ENCODE measurements at regions not wholly inside any gene's neighbourhood (a gene's known extent, or its start where the extent isn't known, plus 50 kb on each side); places are given as distances from the start of the nearest gene placed in this dataset.

- ChIA-PET CTCF (no interaction called here), POLR2A (no interaction called here)
- no peak for DNase-seq (ENCODE audit: low spot score)
- Mint-ChIP-seq H3K27ac (no peak overlapping the region), H3K4me1 (peaks cover 36% of the 10 kb centered on the region), H3K27me3 (ENCODE audit: low read depth) (no peaks in the 10 kb centered on the region), H3K9me3 (peaks cover 9% of the 10 kb centered on the region), H3K4me3 (no peak overlapping the region), H3K36me3 (peaks cover 14% of the 10 kb centered on the region)
- ATAC-seq: no peak
- TF ChIP-seq NR3C1 (CRISPR knock-in tag; conservative IDR thresholded peaks at IDR 0.05; ENCODE audit: low read depth): no peak
- no peak for TF ChIP-seq ESRRA (CRISPR knock-in tag; IDR thresholded peaks at IDR 0.05; ENCODE audit: borderline replicate concordance)
- no peak for TF ChIP-seq ZMAT4 (CRISPR knock-in tag; IDR thresholded peaks at IDR 0.05)
- TF ChIP-seq SMAD3 (CRISPR knock-in tag; IDR thresholded peaks at IDR 0.05; ENCODE audit: borderline replicate concordance): no peak
- TF ChIP-seq MXD4 (CRISPR knock-in tag; IDR thresholded peaks at IDR 0.05; ENCODE audit: borderline replicate concordance): no peak
- no peak for TF ChIP-seq PRRX2 (CRISPR knock-in tag; IDR thresholded peaks at IDR 0.05)
- TF ChIP-seq CDX4 (CRISPR knock-in tag; IDR thresholded peaks at IDR 0.05; ENCODE audit: borderline replicate concordance): no peak
- TF ChIP-seq NFE2L1 (CRISPR knock-in tag; IDR thresholded peaks at IDR 0.05): no peak
- TF ChIP-seq NFYB (CRISPR knock-in tag; conservative IDR thresholded peaks at IDR 0.05; ENCODE audit: low read depth): no peak
- no peak for TF ChIP-seq ZNF671 (CRISPR knock-in tag; IDR thresholded peaks at IDR 0.05)
- TF ChIP-seq HMGA2 (CRISPR knock-in tag; IDR thresholded peaks at IDR 0.05): no peak
- no peak for TF ChIP-seq FOXP1 (CRISPR knock-in tag; IDR thresholded peaks at IDR 0.05; ENCODE audit: borderline replicate concordance)
- no peak for TF ChIP-seq ZBTB43 (CRISPR knock-in tag; IDR thresholded peaks at IDR 0.05)
- TF ChIP-seq SOX15 (CRISPR knock-in tag; IDR thresholded peaks at IDR 0.05): no peak
- TF ChIP-seq GABPB1 (CRISPR knock-in tag; IDR thresholded peaks at IDR 0.05): no peak
- TF ChIP-seq CBFB (CRISPR knock-in tag; IDR thresholded peaks at IDR 0.05; ENCODE audit: low read depth): no peak
Measured at GRCh38 chr3:23038471-23038870, 164.7 kb upstream of the UBE2E2 start.

GRCh38 chr3:23041918-23042696 lies 161.0 kb upstream of the UBE2E2 start:
- ChIA-PET CTCF (no interaction called here), POLR2A (no interaction called here)
- Mint-ChIP-seq H3K4me1 (peaks cover 24% of the 10 kb centered on the region), H3K36me3 (peaks cover 22% of the 10 kb centered on the region), H3K9me3 (peaks cover 28% of the 10 kb centered on the region), H3K27ac (no peak overlapping the region), H3K27me3 (ENCODE audit: low read depth) (peaks cover 3% of the 10 kb centered on the region; the same call in 1 of the 2 replicates), H3K4me3 (no peak overlapping the region)
- TF ChIP-seq USF1 (CRISPR knock-in tag; IDR thresholded peaks at IDR 0.05) (no peak), MAX (CRISPR knock-in tag; IDR thresholded peaks at IDR 0.05) (no peak)
- DNase-seq (ENCODE audit: low spot score): no peak
- no peak for ATAC-seq

- no peak for DNase-seq (ENCODE audit: low spot score)
- Mint-ChIP-seq H3K27ac (no peak overlapping the region), H3K9me3 (peaks cover 52% of the 10 kb centered on the region), H3K4me3 (no peak overlapping the region), H3K27me3 (ENCODE audit: low read depth) (peaks cover 3% of the 10 kb centered on the region; the same call in 1 of the 2 replicates), H3K36me3 (peaks cover 30% of the 10 kb centered on the region), H3K4me1 (peaks cover 9% of the 10 kb centered on the region)
- POLR2A ChIA-PET: no interaction called here
- CTCF ChIA-PET: no interaction called here
- ATAC-seq: no peak
- TF ChIP-seq HMGXB4 (CRISPR knock-in tag; IDR thresholded peaks at IDR 0.05) (no peak), ATF6 (CRISPR knock-in tag; IDR thresholded peaks at IDR 0.05) (no peak), ZNF281 (CRISPR knock-in tag; IDR thresholded peaks at IDR 0.05) (no peak), OVOL2 (CRISPR knock-in tag; IDR thresholded peaks at IDR 0.05; ENCODE audit: borderline replicate concordance) (no peak), NFATC4 (CRISPR knock-in tag; IDR thresholded peaks at IDR 0.05) (no peak)
Measured at GRCh38 chr3:23044463-23044862, 158.7 kb upstream of the UBE2E2 start.

All from WTC11 (cell line).